Lower leg skin (tissue), 4 donors: ENCODE measurements at regions not wholly inside any gene's neighbourhood (a gene's known extent, or its start where the extent isn't known, plus 50 kb on each side); places are given as distances from the start of the nearest gene placed in this dataset.
"Not testable (repeated sequence)": the region's sequence is repeated elsewhere in the genome, so short reads cannot be mapped to it uniquely, and the experiment has no call there.

ENCODE experiments used
- DNase-seq, 2 donors: peaks; one replicate each; pipeline ENCODE4 v3.0.0-alpha.2; 2019; ENCODE audit warnings: low spot score in 2 of 2
- H3K4me3 ChIP-seq: fragments of 200-600 bp; sonication (generic); 2 replicates; pipeline ENCODE4 v1.5.1; 2017; ENCODE audit warnings: mild to moderate bottlenecking, low read depth; ENCODE audit not compliant: poor library complexity, severe bottlenecking
- POLR2A ChIP-seq, 2 donors: fragments of 450-650 bp; IDR thresholded peaks; one replicate each; pipeline ENCODE4 v1.6.1; 2016 to 2017; ENCODE audit warnings: antibody characterized with exemption in 2 of 2, mild to moderate bottlenecking in 1 of 2, moderate library complexity in 1 of 2
- WGBS, 2 donors: methylation state at CpG; one replicate each; pipeline ENCODE4 v1.1.5; 2018; 5-methylcytosine and 5-hydroxymethylcytosine counted together
- intact Hi-C: fragments of 100-400 bp; cut with DNase I; formaldehyde crosslinking; loops from one replicate; pipeline ENCODE4 v1.15.0; 2023; ENCODE audit warnings: low total_unique reads
- TF ChIP-seq, protein P1 (sequence below), 3 donors: fragments of 450-650 bp; IDR thresholded peaks; one replicate each; pipeline ENCODE4 v1.5.1; 2016; ENCODE audit warnings: antibody characterized with exemption in 3 of 3, mild to moderate bottlenecking in 3 of 3, moderate library complexity in 2 of 3

DNA sequence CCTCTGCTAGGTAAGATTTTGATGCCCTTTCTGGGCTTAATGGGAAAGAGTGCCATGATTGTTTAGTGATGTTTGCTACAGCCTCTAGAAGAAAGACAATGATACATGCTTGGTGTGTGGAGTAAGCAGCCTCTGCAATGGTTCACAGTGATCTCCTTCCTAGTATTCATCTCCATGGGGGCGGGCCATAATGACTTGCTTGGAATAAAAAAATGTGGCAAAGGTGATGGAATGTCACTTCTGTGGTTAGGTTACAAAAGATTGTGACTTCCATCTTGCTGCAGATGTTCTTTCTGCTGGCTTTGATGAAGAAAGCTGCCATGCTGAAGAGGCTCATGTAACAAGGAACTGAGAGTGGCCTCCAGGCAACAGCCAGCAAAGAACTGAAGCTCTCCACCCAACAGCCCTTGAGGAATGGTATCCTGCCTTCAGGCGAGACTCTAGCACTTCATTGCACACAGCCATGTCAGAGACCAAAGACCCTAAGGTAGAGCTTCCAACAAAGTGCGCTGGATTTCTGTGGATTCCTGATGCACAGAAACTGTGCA lies 139.1 kb upstream of the LRIG1 start:
- intact Hi-C loops: no loop called here
- no peak for DNase-seq
- 90 to 91% methylated on average over 3 of the region's 3 CpGs for WGBS, 2 donors
- TF ChIP-seq, protein P1, sequence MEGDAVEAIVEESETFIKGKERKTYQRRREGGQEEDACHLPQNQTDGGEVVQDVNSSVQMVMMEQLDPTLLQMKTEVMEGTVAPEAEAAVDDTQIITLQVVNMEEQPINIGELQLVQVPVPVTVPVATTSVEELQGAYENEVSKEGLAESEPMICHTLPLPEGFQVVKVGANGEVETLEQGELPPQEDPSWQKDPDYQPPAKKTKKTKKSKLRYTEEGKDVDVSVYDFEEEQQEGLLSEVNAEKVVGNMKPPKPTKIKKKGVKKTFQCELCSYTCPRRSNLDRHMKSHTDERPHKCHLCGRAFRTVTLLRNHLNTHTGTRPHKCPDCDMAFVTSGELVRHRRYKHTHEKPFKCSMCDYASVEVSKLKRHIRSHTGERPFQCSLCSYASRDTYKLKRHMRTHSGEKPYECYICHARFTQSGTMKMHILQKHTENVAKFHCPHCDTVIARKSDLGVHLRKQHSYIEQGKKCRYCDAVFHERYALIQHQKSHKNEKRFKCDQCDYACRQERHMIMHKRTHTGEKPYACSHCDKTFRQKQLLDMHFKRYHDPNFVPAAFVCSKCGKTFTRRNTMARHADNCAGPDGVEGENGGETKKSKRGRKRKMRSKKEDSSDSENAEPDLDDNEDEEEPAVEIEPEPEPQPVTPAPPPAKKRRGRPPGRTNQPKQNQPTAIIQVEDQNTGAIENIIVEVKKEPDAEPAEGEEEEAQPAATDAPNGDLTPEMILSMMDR (IDR thresholded peaks at IDR 0.05): no peak
- TF ChIP-seq POLR2A (IDR thresholded peaks at IDR 0.05): no peak
- H3K4me3 ChIP-seq: no peak overlapping the region

GRCh38 chr3:66642019-66642418 lies 141.2 kb upstream of the LRIG1 start:
- intact Hi-C loops: no loop called here
- WGBS, 2 donors: 82 to 90% methylated on average over 4 of the region's 4 CpGs
- TF ChIP-seq POLR2A (IDR thresholded peaks at IDR 0.05): no peak
- TF ChIP-seq, protein P1 (IDR thresholded peaks at IDR 0.05): no peak
- no peak for DNase-seq
- no peak overlapping the region for H3K4me3 ChIP-seq

- no peak for DNase-seq
- no peak overlapping the region for H3K4me3 ChIP-seq
- TF ChIP-seq POLR2A (IDR thresholded peaks at IDR 0.05): no peak
- TF ChIP-seq, protein P1 (IDR thresholded peaks at IDR 0.05): no peak
- whole genome bisulfite sequencing, 2 donors: 70 to 81% methylated on average over 3 of the region's 3 CpGs
- intact Hi-C loops: no loop called here
Measured at GRCh38 chr3:66642484-66642883, 141.7 kb upstream of the LRIG1 start.

DNA sequence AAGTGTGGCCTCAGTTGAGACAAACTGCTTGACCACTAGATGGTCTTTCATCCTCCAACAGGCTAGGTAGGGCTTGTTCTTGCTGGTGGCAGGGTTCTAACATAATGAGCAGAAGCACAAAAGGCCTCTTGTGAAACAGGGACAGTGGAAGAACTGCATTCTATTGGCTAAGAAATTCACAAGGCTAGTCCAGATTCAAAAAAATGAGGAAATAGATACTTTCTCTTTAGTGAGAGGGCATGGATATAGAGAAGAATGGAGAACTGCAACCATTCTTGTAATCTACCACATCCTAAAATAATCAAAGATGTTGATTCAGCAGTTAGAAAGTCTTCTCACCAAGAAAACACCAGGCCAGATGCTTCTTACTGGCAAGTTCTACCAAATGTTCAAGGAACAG lies 143.7 kb upstream of the LRIG1 start:
- TF ChIP-seq, protein P1 (IDR thresholded peaks at IDR 0.05): no peak
- TF ChIP-seq POLR2A (IDR thresholded peaks at IDR 0.05): no peak
- intact Hi-C loops: no loop called here
- DNase-seq: no peak
- H3K4me3 ChIP-seq: no peak overlapping the region

DNA sequence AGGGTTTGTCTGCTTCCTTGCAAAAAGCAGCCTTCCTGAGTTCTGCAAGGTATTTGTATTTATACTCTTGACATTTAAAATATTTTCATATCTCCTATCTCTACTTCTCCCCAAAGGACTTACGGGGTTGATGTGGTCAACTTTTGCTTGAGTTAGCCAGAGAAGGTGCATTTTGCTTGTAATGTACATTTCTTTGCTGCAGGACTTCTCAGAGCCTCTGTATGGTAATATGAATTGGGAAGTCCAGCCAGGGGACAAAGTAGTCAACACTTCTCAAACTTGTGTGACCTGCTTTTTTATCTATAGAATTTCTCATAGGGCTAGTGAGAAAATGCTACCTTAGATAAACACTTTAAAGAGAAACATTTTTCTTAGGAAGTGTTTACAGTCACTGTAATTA lies 148.2 kb upstream of the LRIG1 start:
- TF ChIP-seq POLR2A (IDR thresholded peaks at IDR 0.05): no peak
- TF ChIP-seq, protein P1 (IDR thresholded peaks at IDR 0.05): no peak
- H3K4me3 ChIP-seq: no peak overlapping the region
- intact Hi-C loops: no loop called here
- WGBS, 2 donors: 87 to 88% methylated on average over 1 of the region's 1 CpG
- DNase-seq: no peak

- 93% methylated on average over 26 of the region's 29 CpGs; no CpG with 5 or more reads in 1 of the 2 donors for WGBS, 2 donors
- intact Hi-C loops, DNase-seq, H3K4me3 ChIP-seq: not testable (repeated sequence)
Measured at GRCh38 chr3:66651520-66651919, 150.7 kb upstream of the LRIG1 start.

DNA sequence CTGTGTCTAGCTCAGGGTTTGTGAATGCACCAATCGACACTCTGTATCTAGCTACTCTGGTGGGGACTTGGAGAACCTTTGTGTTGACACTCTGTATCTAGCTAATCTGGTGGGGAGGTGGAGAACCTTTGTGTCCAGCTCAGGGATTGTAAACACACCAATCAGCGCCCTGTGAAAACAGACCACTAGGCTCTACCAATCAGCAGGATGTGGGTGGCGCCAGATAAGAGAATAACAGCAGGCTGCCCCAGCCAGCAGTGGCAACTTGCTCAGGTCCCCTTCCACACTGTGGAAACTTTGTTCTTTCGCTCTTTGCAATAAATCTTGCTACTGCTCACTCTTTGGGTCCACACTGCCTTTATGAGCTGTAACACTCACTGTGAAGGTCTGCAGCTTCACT lies 151.3 kb upstream of the LRIG1 start:
- intact Hi-C loops, H3K4me3 ChIP-seq, DNase-seq: not testable (repeated sequence)
- WGBS, 2 donors: 97 to 100% methylated on average over 4 of the region's 4 CpGs
